Peyer's patch (tissue), 4 donors: ENCODE measurements at regions not wholly inside any gene's neighbourhood (a gene's known extent, or its start where the extent isn't known, plus 50 kb on each side); places are given as distances from the start of the nearest gene placed in this dataset.
"Not testable (repeated sequence)": the region's sequence is repeated elsewhere in the genome, so short reads cannot be mapped to it uniquely, and the experiment has no call there.

Experiments
- POLR2A ChIP-seq, 2 donors: fragments of 450-650 bp; IDR thresholded peaks; one replicate each; pipeline ENCODE4 v1.5.1; 2017; ENCODE audit warnings: antibody characterized with exemption in 2 of 2, mild to moderate bottlenecking in 2 of 2, moderate library complexity in 2 of 2
- TF ChIP-seq, protein P1 (sequence below), 6 experiments: fragments of 450-650 bp in 4 of 6; fragments of 200-600 bp in 2 of 6; sonication (generic) in 1 of 6; IDR thresholded peaks; one replicate each; pipeline ENCODE4 v1.5.1; 2017 to 2019; ENCODE audit warnings: antibody characterized with exemption in 6 of 6, mild to moderate bottlenecking in 3 of 6, moderate library complexity in 1 of 6

DNA sequence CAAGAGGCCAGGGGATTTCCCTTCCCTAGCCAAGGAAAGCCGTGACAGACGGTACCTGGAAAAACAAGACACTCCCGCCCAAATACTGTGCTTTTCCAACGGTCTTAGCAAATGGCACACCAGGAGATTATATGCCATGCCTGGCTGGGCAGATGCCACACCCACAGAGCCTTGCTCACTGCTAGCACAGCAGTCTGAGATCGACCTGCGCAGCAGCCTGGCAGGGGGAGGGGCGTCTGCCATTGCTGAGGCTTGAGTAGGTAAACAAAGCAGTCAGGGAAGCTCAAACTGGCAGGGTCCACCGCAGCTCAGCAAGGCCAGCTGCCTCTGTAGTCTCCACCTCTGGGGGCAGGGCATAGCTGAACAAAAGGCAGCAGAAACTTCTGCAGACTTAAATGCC is 267.7 kb downstream of the GJA1 start:
- TF ChIP-seq POLR2A (IDR thresholded peaks at IDR 0.05), result not testable (repeated sequence)
- TF ChIP-seq, protein P1, sequence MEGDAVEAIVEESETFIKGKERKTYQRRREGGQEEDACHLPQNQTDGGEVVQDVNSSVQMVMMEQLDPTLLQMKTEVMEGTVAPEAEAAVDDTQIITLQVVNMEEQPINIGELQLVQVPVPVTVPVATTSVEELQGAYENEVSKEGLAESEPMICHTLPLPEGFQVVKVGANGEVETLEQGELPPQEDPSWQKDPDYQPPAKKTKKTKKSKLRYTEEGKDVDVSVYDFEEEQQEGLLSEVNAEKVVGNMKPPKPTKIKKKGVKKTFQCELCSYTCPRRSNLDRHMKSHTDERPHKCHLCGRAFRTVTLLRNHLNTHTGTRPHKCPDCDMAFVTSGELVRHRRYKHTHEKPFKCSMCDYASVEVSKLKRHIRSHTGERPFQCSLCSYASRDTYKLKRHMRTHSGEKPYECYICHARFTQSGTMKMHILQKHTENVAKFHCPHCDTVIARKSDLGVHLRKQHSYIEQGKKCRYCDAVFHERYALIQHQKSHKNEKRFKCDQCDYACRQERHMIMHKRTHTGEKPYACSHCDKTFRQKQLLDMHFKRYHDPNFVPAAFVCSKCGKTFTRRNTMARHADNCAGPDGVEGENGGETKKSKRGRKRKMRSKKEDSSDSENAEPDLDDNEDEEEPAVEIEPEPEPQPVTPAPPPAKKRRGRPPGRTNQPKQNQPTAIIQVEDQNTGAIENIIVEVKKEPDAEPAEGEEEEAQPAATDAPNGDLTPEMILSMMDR (IDR thresholded peaks at IDR 0.05), result not testable (repeated sequence)
